ENCODE measurements at regions not wholly inside any gene's neighbourhood (a gene's known extent, or its start where the extent isn't known, plus 50 kb on each side); places are given as distances from the start of the nearest gene placed in this dataset.
"Not testable (repeated sequence)": the region's sequence is repeated elsewhere in the genome, so short reads cannot be mapped to it uniquely, and the experiment has no call there.

DNA sequence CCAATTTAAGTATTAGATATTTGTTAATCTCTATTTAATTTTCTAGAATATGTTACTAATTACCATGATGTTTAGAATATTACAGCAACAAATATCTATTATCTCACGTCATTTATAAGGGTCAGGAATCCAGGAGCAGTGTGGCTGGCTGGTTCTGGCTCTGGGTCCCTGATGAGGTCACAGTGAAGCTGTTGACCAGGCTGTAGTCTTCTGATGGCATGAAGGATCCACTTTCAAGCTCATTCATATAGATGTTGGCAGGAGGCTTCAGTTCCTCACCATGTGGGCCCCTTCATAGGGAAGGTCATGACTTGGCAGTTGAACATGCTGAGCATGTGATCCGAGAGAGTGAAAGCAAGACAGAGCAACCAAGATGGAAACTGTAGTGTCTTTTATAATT, 375.6 kb downstream of the ATP23 start:
- DNase-seq = no peak

DNA sequence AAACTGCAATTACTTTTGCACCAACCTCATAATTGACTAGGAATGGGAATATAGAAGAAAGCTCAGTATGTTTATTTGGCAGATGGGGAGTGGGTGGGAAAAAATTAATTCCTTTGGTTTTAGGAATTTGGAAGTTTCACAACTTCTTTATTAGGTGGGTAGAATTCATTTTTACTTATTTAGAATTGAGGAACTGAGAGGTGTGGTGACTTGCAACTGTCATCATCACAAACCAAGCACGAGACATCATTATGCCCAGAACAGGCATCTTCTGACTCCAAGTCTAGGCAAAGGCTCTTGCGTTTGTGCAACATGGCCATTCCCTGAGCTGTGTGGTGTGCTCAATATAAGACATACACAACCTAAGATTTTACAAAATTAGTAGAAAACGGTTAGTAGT, 380.0 kb downstream of the ATP23 start:
- DNase-seq = no peak

DNA sequence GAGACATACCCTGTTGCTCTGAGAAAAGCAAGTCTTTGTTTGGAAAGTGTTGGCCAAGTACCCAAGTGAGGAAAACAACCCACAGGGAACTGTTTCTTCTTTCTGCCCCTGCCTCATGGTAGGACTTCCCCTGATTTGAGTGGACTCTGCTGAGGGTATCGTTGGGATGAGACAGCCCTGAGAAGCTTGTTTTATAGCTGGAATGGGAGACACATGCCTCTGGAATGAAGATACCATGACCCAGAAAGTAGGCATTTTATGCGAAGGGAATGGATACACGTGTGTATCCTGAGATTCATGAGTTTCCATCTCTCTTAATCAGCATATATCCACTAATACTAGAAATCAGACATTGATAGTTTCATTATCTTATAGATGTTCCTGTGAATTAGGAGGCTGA, 382.3 kb downstream of the ATP23 start:
- no peak for DNase-seq

DNA sequence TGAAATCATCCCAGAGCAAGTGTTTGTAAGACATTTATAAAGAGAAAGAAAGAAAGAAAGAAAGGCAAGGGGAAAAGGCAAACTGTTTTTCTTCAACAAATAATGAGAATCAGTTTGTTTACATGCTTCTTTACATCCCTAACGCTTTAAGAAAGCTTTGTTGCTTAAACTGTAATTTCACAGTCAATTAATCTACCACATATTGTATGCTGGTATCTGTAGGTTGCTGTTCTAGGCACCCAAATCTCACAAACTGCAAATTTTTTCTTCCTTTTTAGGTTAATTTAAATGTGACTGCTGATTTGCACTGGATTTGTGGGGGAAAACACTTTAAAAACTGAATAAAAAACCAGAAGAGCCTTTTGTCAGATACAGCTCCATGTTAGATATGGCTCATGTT, 384.2 kb downstream of the ATP23 start:
- no peak for DNase-seq

DNA sequence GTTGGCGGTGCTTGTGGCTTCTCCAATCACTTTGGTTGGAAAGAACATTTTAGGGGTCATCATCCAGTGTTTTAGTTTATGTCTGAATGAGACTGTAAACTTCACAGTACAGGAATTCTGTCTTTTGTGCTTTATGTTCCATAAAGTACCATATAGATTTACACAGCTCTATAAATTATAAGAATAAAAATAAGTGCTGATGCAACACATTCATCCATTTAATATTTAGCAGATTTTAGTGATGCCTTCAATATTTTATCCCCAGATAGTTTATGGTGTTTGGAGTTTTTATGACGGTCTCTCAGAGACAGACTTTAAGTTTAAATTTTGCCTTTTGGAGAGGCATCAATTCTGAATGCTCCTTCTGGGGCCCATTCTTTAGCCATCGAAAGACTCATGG, 385.2 kb downstream of the ATP23 start:
- no peak for DNase-seq

DNA sequence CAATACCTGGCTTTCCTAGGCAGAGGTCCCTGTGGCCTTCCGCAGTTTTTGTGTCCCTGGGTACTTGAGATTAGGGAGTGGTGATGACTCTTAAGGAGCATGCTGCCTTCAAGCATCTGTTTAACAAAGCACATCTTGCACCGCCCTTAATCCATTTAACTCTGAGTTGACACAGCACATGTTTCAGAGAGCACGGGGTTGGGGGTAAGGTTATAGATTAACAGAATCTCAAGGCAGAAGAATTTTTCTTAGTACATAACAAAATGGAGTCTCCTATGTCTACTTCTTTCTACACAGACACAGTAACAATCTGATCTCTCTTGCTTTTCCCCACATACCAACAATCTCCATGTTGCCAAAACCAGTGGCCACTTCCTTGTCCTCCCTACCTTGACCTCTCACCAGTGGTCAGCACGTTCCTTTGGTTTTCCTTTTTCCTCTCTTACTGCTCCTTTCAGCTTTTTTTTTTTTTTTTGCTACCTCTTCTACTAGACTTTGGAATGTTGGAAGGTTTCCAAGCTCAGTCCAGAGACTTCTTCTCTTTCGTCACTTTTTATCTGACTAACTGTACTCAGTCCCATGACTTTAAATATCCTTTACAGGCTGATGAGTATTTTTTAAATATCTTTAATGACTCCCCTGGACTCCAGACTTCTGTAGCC, 395.3 kb downstream of the ATP23 start:
- DNase-seq = not testable (repeated sequence)

DNA sequence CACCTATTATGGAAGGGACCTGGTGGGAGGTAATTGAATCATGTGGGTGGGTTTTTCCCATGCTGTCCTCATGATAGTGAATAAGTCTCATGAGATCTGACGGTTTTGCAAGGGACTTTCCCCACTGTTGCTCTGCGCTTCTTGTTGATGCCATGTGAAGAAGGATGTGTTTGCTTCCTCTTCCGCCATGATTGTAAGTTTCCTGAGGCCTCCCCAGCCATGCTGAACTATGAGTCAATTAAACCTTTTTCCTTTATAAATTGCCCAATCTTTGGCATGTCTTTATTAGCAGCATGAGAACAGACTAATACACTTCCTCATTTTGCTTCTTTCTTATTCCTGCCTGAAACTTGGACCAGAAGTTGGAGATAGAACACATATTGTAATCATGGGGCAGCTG, 396.2 kb downstream of the ATP23 start:
- not testable (repeated sequence) for DNase-seq

DNA sequence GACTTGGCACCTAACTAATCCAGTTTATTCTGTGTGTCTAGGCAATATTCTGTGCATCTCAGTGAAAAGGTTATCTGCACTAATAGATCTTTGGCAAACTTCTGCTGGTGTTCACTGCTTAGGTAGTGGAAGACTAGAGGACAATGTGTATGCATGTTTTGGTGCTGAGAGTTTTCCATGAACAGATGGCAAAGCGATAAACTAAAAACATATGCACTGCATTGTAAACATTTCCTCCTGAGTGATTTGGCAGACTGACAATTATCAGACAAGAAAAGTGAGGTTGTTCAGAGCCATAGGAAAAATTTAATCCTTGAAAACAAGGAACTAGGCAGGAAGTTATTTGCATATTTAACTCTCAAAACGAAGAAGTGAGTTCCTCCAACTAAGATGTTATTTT, 400.4 kb downstream of the ATP23 start:
- DNase-seq = no peak

DNA sequence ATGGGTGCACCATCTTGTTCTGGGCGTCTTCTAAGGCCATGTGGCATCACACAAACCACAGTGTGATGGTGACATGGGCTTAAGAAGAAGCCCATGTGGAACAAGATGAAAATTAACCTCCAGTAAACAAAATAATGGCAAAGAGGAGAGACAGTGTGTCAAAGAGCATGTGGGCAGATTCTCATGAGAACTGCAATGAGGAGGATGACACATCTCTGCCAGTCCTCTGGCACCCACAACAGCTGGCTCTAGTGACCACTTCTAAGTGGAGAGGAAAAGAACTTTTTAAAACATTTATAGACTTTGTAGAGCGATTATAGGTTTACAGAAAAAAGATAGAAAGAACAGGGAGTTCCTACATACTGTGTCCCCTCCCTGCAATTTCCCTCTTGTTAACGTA, 401.4 kb downstream of the ATP23 start:
- no peak for DNase-seq

DNA sequence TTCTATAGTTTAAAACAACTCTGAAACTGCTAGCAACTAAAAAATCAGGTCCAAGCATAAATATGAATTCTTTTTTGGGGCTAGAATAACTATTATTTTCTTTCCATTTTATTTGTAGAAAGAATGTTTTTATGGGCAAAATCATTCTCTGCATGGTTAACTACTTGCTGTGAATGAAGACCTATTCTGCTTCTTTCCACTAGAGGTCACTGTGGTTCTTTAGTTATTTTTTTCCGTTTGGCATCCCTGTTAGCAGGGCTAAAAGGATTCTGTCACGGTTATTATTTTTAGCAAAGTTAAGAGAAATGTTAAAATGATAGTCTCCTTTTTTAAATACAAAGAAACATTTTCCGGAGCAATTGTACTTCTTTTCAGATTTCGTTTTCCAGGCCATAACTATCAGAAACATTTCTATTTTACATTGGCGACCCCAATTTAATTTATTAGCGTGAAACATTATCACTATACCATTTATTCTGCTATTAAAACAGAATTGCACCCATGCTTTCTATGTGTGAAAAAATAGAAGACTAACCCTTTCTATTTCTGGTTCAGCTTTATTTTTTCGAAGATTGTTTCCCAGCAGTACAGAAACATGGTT, 404.8 kb downstream of the ATP23 start:
- DNase-seq = peak; percentile 15 to 69

DNA sequence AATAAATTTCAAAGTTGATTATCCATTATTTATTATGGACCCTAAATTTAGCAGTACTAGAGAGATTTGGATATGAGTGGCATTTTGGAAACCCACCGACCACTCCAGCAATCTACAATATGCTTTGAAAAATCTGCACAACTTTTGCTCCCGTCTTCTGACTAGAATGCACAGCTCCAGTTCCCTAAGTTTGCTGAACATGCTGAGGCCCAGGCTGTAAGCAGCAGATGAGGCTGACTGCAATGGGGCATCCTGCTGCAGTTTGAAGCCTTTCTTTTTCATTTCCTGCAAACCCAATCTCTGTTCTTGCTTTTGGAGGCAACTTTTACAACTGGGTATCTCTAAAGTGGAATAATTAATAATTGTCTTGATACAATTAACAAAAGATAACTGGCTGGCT, 405.8 kb downstream of the ATP23 start:
- DNase-seq = no peak

DNA sequence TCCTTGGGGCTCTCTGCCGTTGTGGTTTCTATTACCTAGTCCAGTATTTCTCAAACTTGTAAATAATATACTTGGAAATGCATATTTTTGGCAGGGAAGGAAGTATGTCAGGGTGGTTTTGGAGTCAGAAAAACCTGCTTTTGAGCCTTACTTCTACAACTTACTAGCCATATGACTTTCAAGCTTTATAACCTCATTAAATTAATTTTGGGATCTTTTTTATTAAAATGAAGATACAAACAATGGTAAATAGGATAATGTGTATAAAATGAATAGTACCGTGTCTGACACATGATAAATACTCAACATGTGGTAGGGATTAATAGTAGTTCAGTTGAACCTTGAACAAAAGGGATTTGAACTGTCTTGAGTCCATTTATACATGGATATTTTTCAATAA, 406.3 kb downstream of the ATP23 start:
- no peak for DNase-seq

DNA sequence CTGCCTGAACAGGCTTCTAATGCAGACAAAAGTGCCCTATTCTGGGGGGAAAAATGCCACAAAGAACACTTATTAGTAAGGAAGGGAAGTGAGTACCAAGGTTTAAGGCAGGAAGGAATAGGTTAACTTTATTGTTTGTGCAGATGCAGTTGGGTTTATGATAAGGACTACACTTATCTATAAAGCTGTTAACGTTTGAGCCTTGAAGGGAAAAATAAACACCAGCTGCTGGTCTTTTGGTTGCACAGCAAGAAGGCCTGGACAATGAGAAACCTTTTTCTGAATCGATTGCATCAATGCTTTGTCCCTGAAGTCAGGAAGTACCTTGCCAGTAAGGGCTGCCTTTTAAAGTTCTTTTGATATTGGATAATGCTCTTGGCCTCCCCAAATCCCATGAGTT, 407.8 kb downstream of the ATP23 start:
- DNase-seq = no peak

DNA sequence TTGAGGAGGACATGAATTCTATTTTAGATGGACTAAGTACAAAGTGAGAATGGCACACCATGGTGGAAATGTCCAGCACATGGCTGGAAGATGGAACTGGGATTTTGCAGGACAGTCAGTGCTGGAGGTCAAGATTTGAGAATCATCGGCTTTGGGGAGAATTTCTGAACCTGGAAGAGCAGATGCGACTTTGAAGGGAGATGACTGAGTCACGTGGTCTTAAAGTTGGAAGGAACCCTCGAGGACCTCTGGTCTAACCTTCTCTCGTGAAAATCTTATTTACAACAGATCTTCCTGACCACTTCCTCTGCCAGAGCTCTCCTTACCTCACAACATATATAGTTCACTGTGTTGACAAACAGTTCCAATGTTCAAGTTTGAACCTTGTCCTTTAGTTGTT, 415.4 kb downstream of the ATP23 start:
- DNase-seq = no peak

DNA sequence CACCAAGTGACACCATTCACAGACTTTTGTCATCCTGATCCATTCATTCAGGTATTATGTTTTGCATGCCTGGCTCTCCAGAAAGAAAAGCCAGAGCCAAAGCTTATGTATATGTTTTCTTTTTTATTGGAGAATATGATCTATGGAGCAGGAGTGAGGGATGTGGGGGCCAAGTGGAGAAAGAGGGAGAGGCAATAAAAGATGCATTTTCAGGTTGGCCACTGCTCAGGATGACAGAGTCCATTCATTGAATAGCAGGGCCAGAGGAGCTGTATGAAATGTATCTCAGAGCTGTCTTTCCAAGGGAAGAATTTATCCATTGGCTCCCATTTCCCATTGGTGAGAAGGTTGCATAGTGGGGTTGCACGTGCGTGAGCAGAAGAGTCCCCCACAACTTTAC, 416.1 kb downstream of the ATP23 start:
- DNase-seq = no peak

DNA sequence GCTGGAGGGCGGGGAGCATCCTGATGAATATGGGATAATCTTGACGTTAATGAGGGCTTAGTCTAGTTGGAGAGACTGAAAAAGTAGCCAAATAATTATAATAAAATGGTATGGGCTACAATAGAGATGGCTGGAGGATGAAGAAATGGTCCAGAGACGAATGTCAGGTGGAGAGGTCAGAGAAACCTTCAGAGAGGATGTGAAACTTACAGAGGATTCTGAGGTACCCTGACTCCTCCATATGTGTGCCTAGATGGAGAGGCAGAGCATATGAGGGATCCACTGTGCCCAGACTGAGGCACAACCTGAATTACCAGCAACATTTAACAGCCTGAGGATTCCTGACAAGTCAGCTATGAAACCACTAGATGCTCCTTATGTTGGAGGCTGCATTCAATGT, 417.0 kb downstream of the ATP23 start:
- DNase-seq = no peak

DNA sequence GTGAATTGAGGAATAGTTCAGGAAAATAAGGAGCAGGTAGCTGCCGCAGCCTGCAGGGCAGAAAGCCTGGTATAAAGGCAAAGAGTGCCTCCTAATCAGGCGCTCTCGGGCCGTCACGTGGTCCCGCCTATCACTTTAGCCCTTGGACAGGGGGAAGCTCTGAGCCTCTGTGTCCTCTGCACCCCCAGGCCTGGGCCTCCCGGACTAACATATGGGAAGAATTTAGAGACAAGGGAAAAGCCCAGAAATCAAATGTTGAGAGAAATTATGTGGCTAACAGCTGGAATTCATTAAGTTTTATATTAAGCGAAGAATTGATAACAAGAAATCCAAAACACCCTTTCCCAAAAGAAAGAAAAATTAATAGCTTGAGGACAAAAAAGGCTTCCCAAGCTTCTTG, 417.7 kb downstream of the ATP23 start:
- no peak for DNase-seq

DNA sequence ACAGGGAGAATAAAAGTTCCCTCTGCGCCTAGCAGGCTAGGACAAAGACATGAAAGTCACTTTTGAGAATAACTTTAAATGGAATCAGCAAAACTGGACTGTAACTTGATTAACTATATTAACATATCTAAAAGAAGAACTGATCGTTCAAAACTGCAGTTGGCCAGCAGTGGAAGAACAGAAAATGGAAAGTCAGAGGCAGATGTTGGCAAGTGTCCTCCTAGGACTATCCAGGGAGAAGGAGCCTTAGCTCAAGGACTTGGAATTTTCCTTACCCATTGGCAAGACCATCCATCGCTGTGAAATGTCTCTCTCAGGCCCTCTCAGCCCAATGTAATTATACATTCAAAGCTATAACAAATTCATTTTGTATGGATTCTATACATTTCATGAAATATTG, 419.7 kb downstream of the ATP23 start:
- DNase-seq = no peak

DNA sequence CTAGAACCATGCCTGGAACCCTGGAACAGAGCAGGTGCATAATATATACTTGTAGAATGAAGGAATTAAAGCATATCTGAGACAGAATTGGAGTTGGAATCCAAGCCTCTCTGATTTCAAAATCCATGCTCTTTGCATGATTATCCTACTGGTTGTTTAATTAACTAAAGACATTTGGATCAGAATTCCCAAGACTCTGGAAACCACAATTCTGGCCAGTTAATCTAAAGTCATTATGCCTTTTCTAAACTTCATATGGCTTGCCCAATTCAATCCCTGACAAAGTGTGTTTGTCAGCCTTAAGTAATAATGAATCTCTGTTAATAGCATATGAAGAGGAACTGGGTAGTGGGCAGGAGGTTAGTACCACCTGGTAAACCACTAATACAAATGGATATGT, 422.6 kb downstream of the ATP23 start:
- DNase-seq = no peak

DNA sequence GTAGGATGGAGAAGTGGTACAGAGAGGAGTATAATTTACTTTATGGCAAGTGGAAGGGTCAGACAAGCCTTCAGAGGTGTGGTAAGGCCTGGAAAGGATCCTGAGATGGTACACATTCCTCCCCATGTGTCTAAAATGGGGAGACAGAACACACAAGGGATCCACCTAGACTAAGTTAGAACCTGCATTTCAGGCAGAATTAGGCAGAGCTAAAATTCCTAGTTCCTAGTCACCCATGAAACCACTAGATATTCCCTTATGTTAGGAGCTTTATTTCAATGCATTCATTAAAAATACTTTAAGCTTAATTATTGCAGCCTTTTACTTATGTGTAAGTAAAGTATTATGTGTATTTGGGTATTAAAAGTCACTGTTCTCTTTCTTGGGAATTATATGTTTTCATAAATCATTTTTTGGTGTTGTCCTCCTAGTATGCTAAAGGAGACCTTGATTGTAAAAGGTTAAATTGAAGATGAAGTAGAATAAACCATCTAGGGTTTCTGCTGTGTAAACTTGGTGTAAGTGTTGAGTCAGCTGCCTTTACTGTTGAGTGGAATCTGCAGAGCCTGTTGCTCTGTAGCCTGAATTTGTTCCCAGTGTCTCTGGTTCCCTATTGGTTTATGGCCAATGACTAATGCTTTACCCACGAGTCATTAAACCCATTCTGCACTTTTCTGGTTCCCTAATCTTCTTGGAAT, 423.2 kb downstream of the ATP23 start:
- DNase-seq = no peak

DNA sequence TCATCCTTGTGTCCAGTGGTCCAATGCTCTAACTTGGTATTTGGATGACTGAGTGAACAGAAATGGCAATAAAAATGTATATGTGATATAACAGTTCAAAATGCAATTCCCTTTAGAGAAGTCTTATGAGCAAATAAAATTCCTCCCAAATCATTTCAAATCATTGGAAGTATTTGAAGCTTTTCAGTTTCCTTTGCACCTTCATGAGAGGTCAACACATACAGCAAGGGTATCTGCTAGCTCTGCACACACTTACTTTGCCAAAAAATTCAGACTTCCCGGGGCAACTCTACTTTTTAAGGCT, 423.7 kb downstream of the ATP23 start:
- no peak for DNase-seq

DNA sequence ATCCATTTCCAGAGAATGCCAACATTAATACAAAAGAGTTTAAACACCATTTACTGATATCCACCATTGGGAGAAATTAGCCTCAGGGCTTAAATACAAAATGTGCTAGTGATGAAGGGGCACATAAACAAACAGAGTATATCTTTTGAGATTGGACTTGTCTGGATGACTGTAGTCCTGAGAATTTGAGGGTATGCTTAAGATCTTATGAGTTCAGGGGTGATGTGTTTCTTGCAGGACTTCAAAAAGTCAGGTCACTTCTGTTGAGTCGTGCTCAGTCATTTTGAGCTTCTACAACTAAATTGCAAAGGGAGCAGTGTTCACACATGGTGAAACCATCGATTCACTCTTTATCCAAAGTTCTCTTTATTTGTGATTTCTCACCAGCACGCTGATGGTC, 425.7 kb downstream of the ATP23 start:
- DNase-seq = no peak

DNA sequence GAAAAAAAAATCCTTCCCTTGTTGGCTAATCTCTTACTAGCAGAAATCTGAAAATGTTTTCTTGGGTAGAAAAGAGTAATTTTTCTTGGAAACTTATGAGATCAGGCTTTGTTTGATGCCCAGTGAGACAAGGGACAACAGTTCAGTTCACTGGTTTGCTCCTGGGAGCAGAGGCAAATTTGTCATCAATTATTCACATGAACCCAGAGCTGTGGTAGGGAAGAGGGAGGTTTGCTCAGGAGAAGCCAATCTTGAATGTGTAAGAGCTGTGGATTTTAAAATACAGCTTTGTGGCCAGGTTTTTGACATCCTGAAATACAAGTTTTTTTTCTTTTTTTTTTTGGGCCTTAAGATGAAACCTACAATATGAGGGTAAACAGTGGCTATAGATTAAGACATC, 426.6 kb downstream of the ATP23 start:
- DNase-seq = no peak

DNA sequence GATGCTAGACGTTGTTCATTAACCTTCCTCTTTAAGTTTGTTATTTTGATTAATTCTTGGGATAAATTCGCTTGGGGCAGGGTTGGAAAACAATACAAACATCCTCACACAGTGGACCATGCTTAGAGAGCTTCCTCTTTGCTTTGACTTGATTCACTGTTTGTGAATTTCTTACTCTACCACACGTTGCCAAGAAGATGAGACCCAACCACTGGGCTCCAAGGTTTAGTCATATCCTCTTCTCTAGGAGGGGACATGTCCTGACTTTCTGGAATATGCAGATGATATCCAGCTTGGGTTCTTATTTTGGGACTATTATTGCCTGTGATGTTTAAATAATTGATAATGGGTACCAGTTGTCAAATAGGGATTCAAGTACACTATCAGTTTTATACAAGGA, 428.2 kb downstream of the ATP23 start:
- DNase-seq = no peak

DNA sequence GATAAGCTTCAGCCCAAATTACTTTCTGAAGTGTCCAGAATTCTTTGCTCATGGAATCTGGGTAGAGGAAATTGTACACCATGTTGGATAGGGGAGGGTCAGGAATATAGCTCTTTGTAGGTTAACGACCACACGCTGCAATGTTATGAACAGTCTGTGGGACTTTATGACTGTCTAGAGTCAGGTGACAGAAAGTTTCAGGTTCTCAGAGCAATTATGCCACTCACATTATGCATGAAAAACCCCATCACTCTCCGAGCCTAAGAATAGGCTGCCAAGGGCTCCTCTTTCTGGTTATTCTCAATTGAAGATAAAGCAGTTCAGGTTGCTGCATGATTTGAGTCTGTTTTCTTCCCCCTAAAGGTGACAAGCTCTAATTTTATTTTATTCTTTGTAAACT, 430.9 kb downstream of the ATP23 start:
- no peak for DNase-seq

All from NCI-H526 (cell line).